SK-N-SH (cell line): ENCODE measurements at regions not wholly inside any gene's neighbourhood (a gene's known extent, or its start where the extent isn't known, plus 50 kb on each side); places are given as distances from the start of the nearest gene placed in this dataset.

Experiments
- CTCF ChIA-PET: fragments of 300-600, 350-600 bp; formaldehyde crosslinking; extraction: SDS; loops from one replicate; lab custom pipeline; 2021; lab: Yijun Ruan, JAX
- POLR2A ChIA-PET: fragments of 350-600 bp; sonication (Branson Sonifier 250); formaldehyde crosslinking; extraction: SDS; loops from one replicate; lab custom pipeline; 2020; ENCODE audit warnings: antibody characterized with exemption, inconsistent platforms; lab: Yijun Ruan, JAX
- DNase-seq: peaks from one replicate; pipeline ENCODE4 v3.0.0; 2012
- H2AFZ ChIP-seq: fragments of 200-600 bp; sonication (generic); 2 replicates; pipeline ENCODE4 v1.8.1; 2016; ENCODE audit warnings: antibody characterized with exemption, mild to moderate bottlenecking, low read depth
- H3F3A ChIP-seq: fragments of 200-600 bp; sonication (generic); replicated peaks from 2 replicates; pipeline ENCODE3; 2016; ENCODE audit warnings: antibody characterized with exemption, mild to moderate bottlenecking; ENCODE audit not compliant: insufficient read depth
- H3K27ac ChIP-seq, 2 experiments: fragments of 200-500 bp in 1 of 2; fragments of 200-600 bp in 1 of 2; sonication (Bioruptor generic) in 1 of 2; sonication (generic), shearing (Covaris generic) in 1 of 2; 2 replicates each; pipeline versions ENCODE4 v1.5.1 to v1.6.1; 2014 to 2016; ENCODE audit warnings: low read depth in 2 of 2, inconsistent platforms in 1 of 2, low read length in 1 of 2, mild to moderate bottlenecking in 1 of 2, mixed read lengths in 1 of 2
- H3K27me3 ChIP-seq: fragments of 200-600 bp; sonication (generic), shearing (Covaris generic); 2 replicates; pipeline ENCODE4 v1.6.1; 2016; ENCODE audit warnings: mixed run types; ENCODE audit not compliant: insufficient read depth
- H3K36me3 ChIP-seq, 2 experiments: fragments of 200-500 bp in 1 of 2; fragments of 200-600 bp in 1 of 2; sonication (Bioruptor generic) in 1 of 2; sonication (generic) in 1 of 2; replicated peaks in 1 of 2; 2 replicates each; pipeline versions ENCODE3 to v1.5.1; 2014 to 2016; ENCODE audit warnings: low read length in 1 of 2, mild to moderate bottlenecking in 1 of 2; ENCODE audit not compliant: insufficient read depth in 2 of 2, control insufficient read depth in 1 of 2
- H3K4me1 ChIP-seq, 2 experiments: fragments of 200-500 bp in 1 of 2; fragments of 200-600 bp in 1 of 2; sonication (Bioruptor generic) in 1 of 2; sonication (generic), shearing (Covaris generic) in 1 of 2; 2 replicates each; pipeline versions ENCODE4 v1.5.1 to v1.6.1; 2014 to 2016; ENCODE audit warnings: low read depth in 1 of 2, low read length in 1 of 2, mixed run types in 1 of 2; ENCODE audit not compliant: insufficient read depth in 2 of 2, control insufficient read depth in 1 of 2
- H3K4me2 ChIP-seq: fragments of 200-600 bp; sonication (generic), shearing (Covaris generic); 2 replicates; pipeline ENCODE4 v1.6.1; 2017; ENCODE audit warnings: mixed run types
- H3K4me3 ChIP-seq, 2 experiments: fragments of 200-500 bp in 1 of 2; fragments of 200-600 bp in 1 of 2; sonication (Bioruptor generic) in 1 of 2; sonication (generic), shearing (Covaris generic) in 1 of 2; 2 replicates each; pipeline versions ENCODE4 v1.5.1 to v1.8.1; 2014 to 2016; ENCODE audit warnings: low read depth in 2 of 2, inconsistent platforms in 1 of 2, low read length in 1 of 2, mild to moderate bottlenecking in 1 of 2, mixed read lengths in 1 of 2, moderate library complexity in 1 of 2
- H3K79me2 ChIP-seq: fragments of 200-600 bp; sonication (generic); 2 replicates; pipeline ENCODE4 v1.8.1; 2017; ENCODE audit warnings: mild to moderate bottlenecking; ENCODE audit not compliant: insufficient read depth
- H3K9ac ChIP-seq: fragments of 200-600 bp; sonication (generic); 2 replicates; pipeline ENCODE4 v1.6.1; 2017; ENCODE audit warnings: mixed run types
- H3K9me2 ChIP-seq: fragments of 200-600 bp; sonication (generic); 2 replicates; pipeline ENCODE4 v1.6.1; 2017; ENCODE audit warnings: mixed run types
- H3K9me3 ChIP-seq: fragments of 200-600 bp; sonication (generic); 2 replicates; pipeline ENCODE4 v1.6.1; 2017; ENCODE audit warnings: mixed run types, mild to moderate bottlenecking, moderate library complexity
- H4K20me1 ChIP-seq: fragments of 200-600 bp; sonication (generic); 2 replicates; pipeline ENCODE4 v1.6.1; 2017; ENCODE audit warnings: mild to moderate bottlenecking, mixed run types; ENCODE audit not compliant: insufficient read depth
- EP300 ChIP-seq, 2 experiments: IDR thresholded peaks; 2 replicates each; pipeline versions ENCODE4 v1.4.0 to v1.6.1; 2012; ENCODE audit warnings: borderline replicate concordance in 1 of 2, low read depth in 1 of 2, low read length in 1 of 2
- GATA2 ChIP-seq: sonication (generic); formaldehyde crosslinking; IDR thresholded peaks from 2 replicates; pipeline ENCODE4 v1.5.0; 2020; ENCODE audit warnings: mild to moderate bottlenecking, missing genetic modification reagents
- PBX3 ChIP-seq: IDR thresholded peaks from 2 replicates; pipeline ENCODE4; 2012
- RAD21 ChIP-seq: IDR thresholded peaks from 2 replicates; pipeline ENCODE4 v1.6.1; 2012; ENCODE audit warnings: mild to moderate bottlenecking, low read length
- RFX5 ChIP-seq: IDR thresholded peaks from 2 replicates; pipeline ENCODE4 v1.6.1; 2012; ENCODE audit warnings: mild to moderate bottlenecking, improper control_type of control experiment, low read length
- ZBTB33 ChIP-seq: IDR thresholded peaks from 2 replicates; pipeline ENCODE4 v1.4.0; 2012; ENCODE audit warnings: low read depth, borderline replicate concordance
- WGBS: methylation state at CpG from one replicate; pipeline ENCODE4 v1.1.6; 2017; ENCODE audit warnings: low lambda C conversion rate; 5-methylcytosine and 5-hydroxymethylcytosine counted together

- Histone ChIP-seq H3K4me1 (peaks cover 0 to 8% of the 10 kb centered on the region in 2 experiments; a peak in 1 of 4 replicates), H4K20me1 (no peaks in the 10 kb centered on the region), H3K79me2 (no peaks in the 10 kb centered on the region), H2AFZ (no peak overlapping the region), H3K36me3 (no peaks in the 10 kb centered on the region), H3K9ac (no peak overlapping the region), H3K9me3 (no peaks in the 10 kb centered on the region), H3K27me3 (no peaks in the 10 kb centered on the region), H3K4me3 (no peak overlapping the region), H3F3A (no peaks in the 10 kb centered on the region), H3K27ac (no peak overlapping the region), H3K4me2 (no peak overlapping the region), H3K9me2 (no peaks in the 10 kb centered on the region)
- POLR2A ChIA-PET = no interaction called here
- no peak for TF ChIP-seq RFX5
- no peak for TF ChIP-seq PBX3
- no peak for TF ChIP-seq ZBTB33
- TF ChIP-seq GATA2 (CRISPR knock-in tag) = no peak
- WGBS = 33% methylated on average over 4 of the region's 4 CpGs
- DNase-seq = no peak
- CTCF ChIA-PET = interaction anchor here (1.0 to 4.6 kb wide), 8 partner anchors 120 to 1781 kb away, joined by 3 to 42 read pairs (median 4); no protein-coding TSS in a partner anchor
These were observed 353.2 kb upstream of the PKDCC start for GRCh38 chr2:41694536-41695049.

- H3F3A ChIP-seq = no peaks in the 10 kb centered on the region
- WGBS = 31% methylated on average over 8 of the region's 8 CpGs
- no peaks in the 10 kb centered on the region for H3K79me2 ChIP-seq
- TF ChIP-seq EP300 (IDR thresholded peaks at IDR 0.05; ENCODE audit: borderline replicate concordance in 1 of 2, low read depth in 1 of 2, low read length in 1 of 2) (no peak), RAD21 (peak; percentile 13; the same call in 1 of the 2 replicates)
- no peaks in the 10 kb centered on the region for H4K20me1 ChIP-seq
- POLR2A ChIA-PET = no interaction called here
- H2AFZ ChIP-seq = no peak overlapping the region
- H3K9me2 ChIP-seq = no peaks in the 10 kb centered on the region
- DNase-seq = no peak
- H3K27ac ChIP-seq = no peak overlapping the region
- H3K36me3 ChIP-seq = no peaks in the 10 kb centered on the region
- H3K9me3 ChIP-seq = no peaks in the 10 kb centered on the region
- CTCF ChIA-PET = interaction anchor here (1.0 to 4.6 kb wide), 10 partner anchors 30 to 1782 kb away, joined by 3 to 42 read pairs (median 4); no protein-coding TSS in a partner anchor
- no peak overlapping the region for H3K4me3 ChIP-seq
- H3K4me1 ChIP-seq = peaks cover 0 to 8% of the 10 kb centered on the region in 2 experiments; a peak in 1 of 4 replicates
- no peak overlapping the region for H3K9ac ChIP-seq
- H3K27me3 ChIP-seq = no peaks in the 10 kb centered on the region
- H3K4me2 ChIP-seq = no peak overlapping the region
These were observed 352.4 kb upstream of the PKDCC start for GRCh38 chr2:41695198-41696113.
